HEK293 (cell line): ENCODE measurements at regions not wholly inside any gene's neighbourhood (a gene's known extent, or its start where the extent isn't known, plus 50 kb on each side); places are given as distances from the start of the nearest gene placed in this dataset.

Source experiments
- CTCF ChIA-PET: fragments of 350-600 bp; formaldehyde crosslinking; extraction: SDS; loops from one replicate; lab custom pipeline; 2021; ENCODE audit warnings: antibody characterized with exemption; lab: Yijun Ruan, JAX
- POLR2A ChIA-PET: fragments of 300-600 bp; formaldehyde crosslinking; extraction: SDS; loops from one replicate; lab custom pipeline; 2020; ENCODE audit warnings: antibody characterized with exemption, inconsistent platforms; lab: Yijun Ruan, JAX
- H3K27ac ChIP-seq: fragments of 200-500 bp; sonication (Bioruptor generic); 2 replicates; pipeline ENCODE4 v1.5.1; 2014; ENCODE audit warnings: low read depth, low read length, control low read depth, inconsistent platforms; ENCODE audit errors: extremely low read depth
- H3K36me3 ChIP-seq, 2 experiments: fragments of 200-500 bp in 1 of 2; sonication (Bioruptor generic) in 1 of 2; 1 replicate in 1 of 2; 2 replicates in 1 of 2; pipeline ENCODE4 v1.5.1; 2014 to 2017; ENCODE audit warnings: inconsistent platforms in 2 of 2, low read length in 2 of 2; ENCODE audit not compliant: control insufficient read depth in 2 of 2, insufficient read depth in 1 of 2
- H3K4me1 ChIP-seq: fragments of 200-500 bp; sonication (Bioruptor generic); 2 replicates; pipeline ENCODE4 v1.5.1; 2014; ENCODE audit warnings: mild to moderate bottlenecking, low read length, inconsistent platforms; ENCODE audit not compliant: control insufficient read depth, insufficient read depth
- H3K4me3 ChIP-seq: 2 replicates; pipeline ENCODE4 v1.5.1; 2011; ENCODE audit warnings: low read depth, mild to moderate bottlenecking, control low read depth, low read length, moderate library complexity
- H3K9me3 ChIP-seq: fragments of 200-500 bp; sonication (Bioruptor generic); 2 replicates; pipeline ENCODE4 v1.5.1; 2014; ENCODE audit warnings: low read depth, low read length, inconsistent platforms; ENCODE audit not compliant: control insufficient read depth, insufficient read depth
- GLI2 ChIP-seq: fragments of 450-650 bp; formaldehyde crosslinking; IDR thresholded peaks from 2 replicates; pipeline ENCODE4; 2017; ENCODE audit warnings: missing biosample characterization, missing genetic modification characterization, low read depth, borderline replicate concordance
- KLF16 ChIP-seq: fragments of 450-650 bp; formaldehyde crosslinking; IDR thresholded peaks from 2 replicates; pipeline ENCODE4 v1.5.1; 2017; ENCODE audit warnings: missing biosample characterization, missing genetic modification characterization
- KLF8 ChIP-seq: fragments of 450-650 bp; formaldehyde crosslinking; IDR thresholded peaks from 2 replicates; pipeline ENCODE4 v1.5.1; 2016; ENCODE audit warnings: missing biosample characterization, missing genetic modification characterization
- MYNN ChIP-seq: fragments of 450-650 bp; formaldehyde crosslinking; IDR thresholded peaks from 2 replicates; pipeline ENCODE4 v1.5.1; 2016; ENCODE audit warnings: missing biosample characterization, missing genetic modification characterization, borderline replicate concordance
- REPIN1 ChIP-seq: fragments of 450-650 bp; formaldehyde crosslinking; IDR thresholded peaks from 2 replicates; pipeline ENCODE4 v1.5.1; 2017; ENCODE audit warnings: missing biosample characterization, missing genetic modification characterization, low read depth
- SP2 ChIP-seq: fragments of 450-650 bp; formaldehyde crosslinking; IDR thresholded peaks from 2 replicates; pipeline ENCODE4 v1.5.1; 2016; ENCODE audit warnings: missing biosample characterization, missing genetic modification characterization
- TCF7L2 ChIP-seq: IDR thresholded peaks from 2 replicates; pipeline ENCODE4 v1.6.1; 2011; ENCODE audit warnings: low read depth, mild to moderate bottlenecking, inconsistent platforms, low read length, moderate library complexity, borderline replicate concordance
- ZBTB1 ChIP-seq: fragments of 450-650 bp; formaldehyde crosslinking; IDR thresholded peaks from 2 replicates; pipeline ENCODE4 v1.5.1; 2016; ENCODE audit warnings: missing biosample characterization, missing genetic modification characterization
- ZFP37 ChIP-seq: fragments of 450-650 bp; formaldehyde crosslinking; IDR thresholded peaks from 2 replicates; pipeline ENCODE4 v1.5.1; 2016; ENCODE audit warnings: missing biosample characterization, missing genetic modification characterization
- ZNF146 ChIP-seq: fragments of 450-650 bp; formaldehyde crosslinking; IDR thresholded peaks from 2 replicates; pipeline ENCODE4 v1.5.1; 2016; ENCODE audit warnings: missing biosample characterization, missing genetic modification characterization
- ZNF24 ChIP-seq: fragments of 450-650 bp; formaldehyde crosslinking; IDR thresholded peaks from 2 replicates; pipeline ENCODE4 v1.5.1; 2016; ENCODE audit warnings: missing biosample characterization, missing genetic modification characterization
- ZNF324 ChIP-seq: fragments of 450-650 bp; formaldehyde crosslinking; IDR thresholded peaks from 2 replicates; pipeline ENCODE4 v1.5.1; 2016; ENCODE audit warnings: missing biosample characterization, missing genetic modification characterization
- ZNF354C ChIP-seq: fragments of 450-650 bp; formaldehyde crosslinking; IDR thresholded peaks from 2 replicates; pipeline ENCODE4 v1.5.1; 2016; ENCODE audit warnings: missing biosample characterization, missing genetic modification characterization, low read depth, borderline replicate concordance
- ZNF48 ChIP-seq: fragments of 450-650 bp; formaldehyde crosslinking; IDR thresholded peaks from 2 replicates; pipeline ENCODE4 v1.5.1; 2016; ENCODE audit warnings: missing biosample characterization, missing genetic modification characterization
- ZNF530 ChIP-seq: fragments of 450-650 bp; formaldehyde crosslinking; IDR thresholded peaks from 2 replicates; pipeline ENCODE4 v1.5.1; 2016; ENCODE audit warnings: low read depth, missing biosample characterization, missing genetic modification characterization
- ZNF549 ChIP-seq: fragments of 450-650 bp; IDR thresholded peaks from 2 replicates; pipeline ENCODE4 v1.5.1; 2018; ENCODE audit warnings: missing biosample characterization, missing genetic modification characterization, mild to moderate bottlenecking, inconsistent platforms, moderate library complexity
- ZNF585B ChIP-seq: fragments of 450-650 bp; formaldehyde crosslinking; IDR thresholded peaks from 2 replicates; pipeline ENCODE4 v1.5.1; 2016; ENCODE audit warnings: missing biosample characterization, missing genetic modification characterization
- ZNF624 ChIP-seq: fragments of 450-650 bp; formaldehyde crosslinking; IDR thresholded peaks from 2 replicates; pipeline ENCODE4 v1.5.1; 2017; ENCODE audit warnings: missing biosample characterization, missing genetic modification characterization
- ZNF658 ChIP-seq: fragments of 450-650 bp; formaldehyde crosslinking; IDR thresholded peaks from 2 replicates; pipeline ENCODE4; 2016; ENCODE audit warnings: missing biosample characterization, missing genetic modification characterization
- ZNF701 ChIP-seq: fragments of 450-650 bp; formaldehyde crosslinking; IDR thresholded peaks from 2 replicates; pipeline ENCODE4 v1.5.1; 2016; ENCODE audit warnings: missing biosample characterization, missing genetic modification characterization
- ZNF747 ChIP-seq: fragments of 450-650 bp; formaldehyde crosslinking; IDR thresholded peaks from 2 replicates; pipeline ENCODE4 v1.5.1; 2016; ENCODE audit warnings: missing biosample characterization, missing genetic modification characterization
- ZNF776 ChIP-seq: fragments of 450-650 bp; formaldehyde crosslinking; IDR thresholded peaks from 2 replicates; pipeline ENCODE4 v1.5.0; 2017; ENCODE audit warnings: missing biosample characterization, missing genetic modification characterization, borderline replicate concordance
- ZNF830 ChIP-seq: fragments of 450-650 bp; IDR thresholded peaks from 2 replicates; pipeline ENCODE4 v1.5.0; 2018; ENCODE audit warnings: missing biosample characterization, missing genetic modification characterization, low read depth, mild to moderate bottlenecking, moderate library complexity
- ZNF843 ChIP-seq: fragments of 450-650 bp; formaldehyde crosslinking; IDR thresholded peaks from 2 replicates; pipeline ENCODE4 v1.5.1; 2016; ENCODE audit warnings: missing biosample characterization, missing genetic modification characterization
- ZSCAN16 ChIP-seq: fragments of 450-650 bp; formaldehyde crosslinking; IDR thresholded peaks from 2 replicates; pipeline ENCODE4 v1.5.1; 2016; ENCODE audit warnings: missing biosample characterization, missing genetic modification characterization
- TF ChIP-seq, protein P1 (sequence below): fragments of 450-650 bp; formaldehyde crosslinking; IDR thresholded peaks from 2 replicates; pipeline ENCODE4 v1.5.1; 2016; ENCODE audit warnings: missing biosample characterization, missing genetic modification characterization
- TF ChIP-seq, protein P2 (sequence below): fragments of 450-650 bp; formaldehyde crosslinking; IDR thresholded peaks from 2 replicates; pipeline ENCODE4 v1.5.1; 2016; ENCODE audit warnings: missing biosample characterization, missing genetic modification characterization
- TF ChIP-seq, protein P3 (sequence below): fragments of 450-650 bp; formaldehyde crosslinking; IDR thresholded peaks from 2 replicates; pipeline ENCODE4 v1.5.1; 2016; ENCODE audit warnings: missing biosample characterization, missing genetic modification characterization

DNA sequence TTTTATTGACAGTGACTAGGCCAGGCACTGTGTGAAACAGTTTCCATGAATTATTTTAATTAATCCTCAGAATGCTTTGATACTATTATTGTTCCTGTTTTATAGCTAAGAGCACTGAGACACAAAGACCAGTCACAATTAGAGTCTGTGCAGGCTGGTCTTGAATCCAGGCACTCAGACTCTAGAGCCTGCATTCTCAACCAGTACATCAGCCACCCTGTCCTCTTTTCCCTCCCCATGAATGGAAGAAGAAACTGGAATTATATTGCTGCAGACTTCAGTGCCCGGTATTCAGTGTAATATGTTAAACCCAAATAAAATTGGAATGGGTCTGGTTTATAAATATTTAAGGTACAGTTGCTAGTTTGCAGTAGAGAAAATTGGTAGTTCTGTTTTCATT is 303.0 kb upstream of the RGS6 start:
- CTCF ChIA-PET, result no interaction called here
- Histone ChIP-seq H3K9me3 (no peaks in the 10 kb centered on the region), H3K27ac (no peak overlapping the region), H3K4me1 (0 out of 2 replicates have a peak, but pooled peaks cover 3% of the 10 kb centered on the region), H3K4me3 (no peak overlapping the region), H3K36me3 (no peaks in the 10 kb centered on the region; a peak in 1 of 3 replicates)
- TF ChIP-seq ZNF830 (no peak), MYNN (tag by site-specific recombination) (no peak), KLF16 (tag by site-specific recombination) (no peak), ZNF324 (tag by site-specific recombination) (no peak), ZSCAN16 (tag by site-specific recombination) (no peak), ZFP37 (tag by site-specific recombination) (no peak), ZBTB1 (no peak), ZNF658 (tag by site-specific recombination) (no peak), ZNF48 (no peak), ZNF146 (tag by site-specific recombination) (no peak), REPIN1 (tag by site-specific recombination) (no peak), ZNF24 (tag by site-specific recombination) (no peak), KLF8 (no peak), ZNF585B (tag by site-specific recombination) (no peak), ZNF776 (tag by site-specific recombination) (no peak)
- TF ChIP-seq, protein P1, sequence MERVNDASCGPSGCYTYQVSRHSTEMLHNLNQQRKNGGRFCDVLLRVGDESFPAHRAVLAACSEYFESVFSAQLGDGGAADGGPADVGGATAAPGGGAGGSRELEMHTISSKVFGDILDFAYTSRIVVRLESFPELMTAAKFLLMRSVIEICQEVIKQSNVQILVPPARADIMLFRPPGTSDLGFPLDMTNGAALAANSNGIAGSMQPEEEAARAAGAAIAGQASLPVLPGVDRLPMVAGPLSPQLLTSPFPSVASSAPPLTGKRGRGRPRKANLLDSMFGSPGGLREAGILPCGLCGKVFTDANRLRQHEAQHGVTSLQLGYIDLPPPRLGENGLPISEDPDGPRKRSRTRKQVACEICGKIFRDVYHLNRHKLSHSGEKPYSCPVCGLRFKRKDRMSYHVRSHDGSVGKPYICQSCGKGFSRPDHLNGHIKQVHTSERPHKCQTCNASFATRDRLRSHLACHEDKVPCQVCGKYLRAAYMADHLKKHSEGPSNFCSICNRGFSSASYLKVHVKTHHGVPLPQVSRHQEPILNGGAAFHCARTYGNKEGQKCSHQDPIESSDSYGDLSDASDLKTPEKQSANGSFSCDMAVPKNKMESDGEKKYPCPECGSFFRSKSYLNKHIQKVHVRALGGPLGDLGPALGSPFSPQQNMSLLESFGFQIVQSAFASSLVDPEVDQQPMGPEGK (tag by site-specific recombination), result no peak
- POLR2A ChIA-PET, result no interaction called here

DNA sequence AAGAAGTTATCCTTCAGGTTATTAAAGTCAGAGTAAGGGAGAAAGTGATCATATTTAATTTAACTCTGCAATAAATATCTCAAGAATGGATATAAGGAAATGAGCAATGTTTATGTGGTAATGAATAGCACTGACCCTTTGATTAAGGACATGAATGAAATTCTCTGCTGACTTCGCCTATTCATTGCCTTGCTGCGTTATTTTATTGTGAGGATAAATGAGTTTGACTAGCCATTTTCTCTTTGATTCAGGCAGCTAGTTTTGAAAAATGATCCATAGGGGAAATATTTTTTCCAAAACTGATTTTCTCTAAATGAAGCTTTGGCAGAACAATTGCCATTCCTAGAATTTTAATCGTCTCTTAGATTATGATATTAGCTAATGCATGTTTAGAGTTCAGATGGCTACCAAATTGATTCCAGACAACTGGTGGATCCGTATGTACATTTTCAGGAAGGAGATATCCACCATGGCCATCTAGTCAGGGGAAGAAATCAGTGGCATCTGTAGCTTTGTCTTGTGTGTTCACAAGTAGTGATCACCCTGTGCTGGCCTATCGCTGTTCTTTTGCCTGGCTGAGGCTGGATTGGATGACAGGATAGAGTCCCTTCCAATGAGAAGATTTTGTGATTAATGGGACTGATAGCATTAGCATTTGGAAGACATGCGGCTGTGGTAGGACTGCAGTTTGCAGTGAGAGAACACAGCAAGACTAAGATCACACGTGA is 302.3 kb upstream of the RGS6 start:
- Histone ChIP-seq H3K27ac (no peak overlapping the region), H3K36me3 (no peaks in the 10 kb centered on the region; a peak in 1 of 3 replicates), H3K4me1 (0 out of 2 replicates have a peak, but pooled peaks cover 3% of the 10 kb centered on the region), H3K9me3 (no peaks in the 10 kb centered on the region), H3K4me3 (no peak overlapping the region)
- TF ChIP-seq ZNF843 (tag by site-specific recombination) (no peak), ZNF354C (tag by site-specific recombination) (no peak), ZNF624 (no peak), SP2 (tag by site-specific recombination) (no peak), GLI2 (tag by site-specific recombination) (no peak), TCF7L2 (no peak), ZNF701 (tag by site-specific recombination) (no peak), ZNF549 (no peak), ZNF747 (tag by site-specific recombination) (no peak), ZNF530 (tag by site-specific recombination) (no peak)
- TF ChIP-seq, protein P2, sequence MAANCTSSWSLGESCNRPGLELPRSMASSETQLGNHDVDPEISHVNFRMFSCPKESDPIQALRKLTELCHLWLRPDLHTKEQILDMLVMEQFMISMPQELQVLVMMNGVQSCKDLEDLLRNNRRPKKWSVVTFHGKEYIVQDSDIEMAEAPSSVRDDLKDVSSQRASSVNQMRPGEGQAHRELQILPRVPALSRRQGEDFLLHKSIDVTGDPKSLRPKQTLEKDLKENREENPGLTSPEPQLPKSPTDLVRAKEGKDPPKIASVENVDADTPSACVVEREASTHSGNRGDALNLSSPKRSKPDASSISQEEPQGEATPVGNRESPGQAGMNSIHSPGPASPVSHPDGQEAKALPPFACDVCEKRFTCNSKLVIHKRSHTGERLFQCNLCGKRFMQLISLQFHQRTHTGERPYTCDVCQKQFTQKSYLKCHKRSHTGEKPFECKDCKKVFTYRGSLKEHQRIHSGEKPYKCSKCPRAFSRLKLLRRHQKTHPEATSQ, result no peak
- TF ChIP-seq, protein P3, sequence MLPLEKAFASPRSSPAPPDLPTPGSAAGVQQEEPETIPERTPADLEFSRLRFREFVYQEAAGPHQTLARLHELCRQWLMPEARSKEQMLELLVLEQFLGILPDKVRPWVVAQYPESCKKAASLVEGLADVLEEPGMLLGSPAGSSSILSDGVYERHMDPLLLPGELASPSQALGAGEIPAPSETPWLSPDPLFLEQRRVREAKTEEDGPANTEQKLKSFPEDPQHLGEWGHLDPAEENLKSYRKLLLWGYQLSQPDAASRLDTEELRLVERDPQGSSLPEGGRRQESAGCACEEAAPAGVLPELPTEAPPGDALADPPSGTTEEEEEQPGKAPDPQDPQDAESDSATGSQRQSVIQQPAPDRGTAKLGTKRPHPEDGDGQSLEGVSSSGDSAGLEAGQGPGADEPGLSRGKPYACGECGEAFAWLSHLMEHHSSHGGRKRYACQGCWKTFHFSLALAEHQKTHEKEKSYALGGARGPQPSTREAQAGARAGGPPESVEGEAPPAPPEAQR (tag by site-specific recombination), result no peak
- ChIA-PET CTCF (no interaction called here), POLR2A (no interaction called here)
